Tibial nerve (tissue), 4 donors: ENCODE measurements at regions not wholly inside any gene's neighbourhood (a gene's known extent, or its start where the extent isn't known, plus 50 kb on each side); places are given as distances from the start of the nearest gene placed in this dataset.

Experiments
- CTCF ChIP-seq, 5 experiments: fragments of 200-600 bp in 3 of 5; fragments of 450-650 bp in 2 of 5; sonication (generic) in 3 of 5; IDR thresholded peaks; one replicate each; pipeline ENCODE4 v1.5.1; 2016 to 2019; ENCODE audit warnings: antibody characterized with exemption in 5 of 5, mild to moderate bottlenecking in 3 of 5, moderate library complexity in 2 of 5
- EP300 ChIP-seq, 2 donors: sonication (generic); formaldehyde crosslinking; IDR thresholded peaks; one replicate each; pipeline ENCODE4 v1.6.1; 2017; ENCODE audit warnings: antibody characterized with exemption in 2 of 2, mild to moderate bottlenecking in 1 of 2
- POLR2A ChIP-seq, 2 donors: fragments of 450-650 bp; IDR thresholded peaks; one replicate each; pipeline ENCODE4 v1.6.1; 2017; ENCODE audit warnings: antibody characterized with exemption in 2 of 2, mild to moderate bottlenecking in 2 of 2, moderate library complexity in 2 of 2

- TF ChIP-seq CTCF (IDR thresholded peaks at IDR 0.05) (no peak), POLR2A (IDR thresholded peaks at IDR 0.05) (no peak), EP300 (IDR thresholded peaks at IDR 0.05) (no peak)
These were observed 137.2 kb upstream of the WDR1 start for GRCh38 chr4:10253765-10254164.
